GM19467 (cell line): ENCODE measurements at regions not wholly inside any gene's neighbourhood (a gene's known extent, or its start where the extent isn't known, plus 50 kb on each side); places are given as distances from the start of the nearest gene placed in this dataset.

Experiments
- ATAC-seq: cut with Tn5 transposase; IDR thresholded peaks from one replicate; pipeline ENCODE4 v1.9.1; 2021; ENCODE audit warnings: mild to moderate bottlenecking, moderate library complexity; ENCODE audit not compliant: unreplicated experiment

DNA sequence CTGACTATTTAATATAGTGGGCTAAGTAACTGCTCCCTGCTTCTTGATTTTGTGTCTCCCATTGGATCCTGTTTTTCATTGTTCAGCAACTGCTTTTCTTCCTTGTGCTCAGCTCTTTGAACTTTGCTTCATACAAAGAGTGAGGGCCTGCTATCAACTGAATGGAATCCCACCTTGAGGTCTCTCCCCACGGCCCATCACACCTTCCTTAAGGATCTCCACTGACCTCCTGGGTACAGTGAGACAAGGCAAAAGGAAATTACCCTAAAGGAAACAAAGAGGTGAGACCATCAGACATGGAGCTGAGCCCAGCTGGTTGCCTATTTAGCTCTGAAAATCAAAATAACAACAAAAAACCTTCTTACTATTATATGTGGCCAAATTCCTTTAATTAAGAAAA lies 91.3 kb upstream of the RPL34 start:
- no peak for ATAC-seq

DNA sequence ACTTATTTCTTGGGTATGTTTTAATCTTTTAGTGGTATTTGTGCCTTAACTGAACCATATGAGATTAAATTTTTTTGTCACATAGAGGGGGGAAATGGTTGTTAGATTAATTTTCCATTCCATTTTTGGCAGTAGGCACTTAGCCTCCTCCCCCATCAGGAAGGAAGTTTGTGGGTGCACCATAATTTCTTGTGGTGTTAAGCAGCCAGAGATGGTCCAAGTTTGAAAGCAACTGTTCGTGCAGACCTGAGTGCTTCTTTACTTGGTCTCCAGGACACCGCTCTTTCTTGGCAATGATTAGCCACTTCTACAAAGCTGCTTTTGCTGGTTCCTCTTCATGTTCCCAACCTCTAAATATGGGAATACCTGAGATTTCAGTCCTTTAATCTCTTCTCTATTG lies 92.7 kb upstream of the RPL34 start:
- no peak for ATAC-seq

DNA sequence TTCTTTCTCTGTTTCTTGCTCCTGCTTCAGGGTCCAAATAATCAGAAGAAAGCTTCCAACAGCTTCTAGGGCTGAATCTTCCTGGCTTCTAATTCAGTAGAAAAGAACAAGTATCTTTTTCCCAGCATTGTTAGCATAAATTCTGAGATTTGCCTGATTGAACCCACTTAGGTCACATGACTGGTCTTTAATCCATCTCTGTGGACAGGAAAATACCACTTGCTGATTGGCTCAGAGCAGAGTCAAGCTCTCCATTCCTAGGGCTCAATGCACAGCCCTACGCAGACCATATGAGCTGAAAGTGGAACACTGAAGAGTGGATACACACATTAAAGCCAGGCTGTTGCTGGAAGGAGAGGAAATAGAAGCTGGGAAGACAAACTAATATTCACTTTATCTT lies 99.6 kb upstream of the RPL34 start:
- no peak for ATAC-seq

DNA sequence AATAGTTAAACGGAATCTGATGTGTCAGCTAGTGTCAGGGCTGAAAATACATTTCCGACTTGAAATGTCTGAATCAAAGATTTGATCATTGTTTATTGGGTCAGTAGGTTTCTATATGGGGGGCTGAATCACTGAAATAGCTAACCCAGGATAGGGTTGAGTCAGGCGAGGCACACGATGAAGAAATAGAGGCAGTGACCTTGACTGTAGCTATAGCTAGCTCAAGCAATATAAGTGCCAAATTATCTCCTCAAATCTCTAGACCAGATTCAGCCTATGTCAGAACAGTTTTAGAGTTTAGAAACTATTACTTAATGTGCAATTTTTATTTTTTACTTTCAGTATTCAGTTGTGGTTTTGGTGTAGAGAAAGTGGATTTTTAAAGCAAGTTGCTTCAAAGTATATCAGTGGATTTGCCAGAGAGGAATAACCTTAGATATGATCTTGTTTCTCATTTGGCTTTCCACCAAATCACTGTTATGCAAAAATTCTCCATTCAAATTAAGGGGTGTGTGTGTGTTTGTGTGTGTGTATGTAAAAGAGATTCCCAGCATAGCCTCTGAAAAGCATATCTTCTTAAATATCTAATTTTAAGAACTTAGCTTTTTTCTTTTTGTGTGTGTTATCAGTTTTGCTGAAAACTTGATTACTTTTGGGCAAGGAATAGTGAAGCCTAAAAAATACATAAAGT lies 100.3 kb upstream of the RPL34 start:
- no peak for ATAC-seq

DNA sequence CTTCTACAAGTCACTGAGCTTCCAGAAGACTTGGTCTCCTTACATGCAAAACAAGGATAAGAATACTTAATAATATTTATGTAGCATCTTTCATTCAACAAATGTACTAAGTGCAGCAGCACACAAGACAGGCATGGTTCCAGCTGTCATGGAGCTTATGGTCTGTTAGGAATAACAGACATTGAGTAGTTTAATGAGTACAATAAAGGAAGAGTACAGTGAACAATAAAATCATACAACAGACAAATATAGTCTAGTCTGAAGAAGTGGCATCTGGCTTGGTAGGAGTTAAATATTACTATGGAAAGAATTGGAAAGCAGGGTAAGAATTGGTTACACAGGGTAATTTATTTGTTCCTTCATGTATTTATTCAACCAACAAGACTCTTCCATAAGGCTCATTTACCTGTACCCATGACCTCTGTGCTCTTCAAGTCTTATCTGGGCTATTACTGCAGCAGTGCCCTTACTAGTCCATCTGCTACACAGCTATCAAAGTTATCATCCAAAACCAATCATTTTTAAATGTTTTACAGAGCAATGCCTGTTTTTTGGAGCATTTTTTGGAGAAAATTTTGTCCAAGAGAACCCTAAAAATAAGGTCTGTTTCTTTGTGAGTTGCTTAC lies 101.1 kb upstream of the RPL34 start:
- no peak for ATAC-seq

DNA sequence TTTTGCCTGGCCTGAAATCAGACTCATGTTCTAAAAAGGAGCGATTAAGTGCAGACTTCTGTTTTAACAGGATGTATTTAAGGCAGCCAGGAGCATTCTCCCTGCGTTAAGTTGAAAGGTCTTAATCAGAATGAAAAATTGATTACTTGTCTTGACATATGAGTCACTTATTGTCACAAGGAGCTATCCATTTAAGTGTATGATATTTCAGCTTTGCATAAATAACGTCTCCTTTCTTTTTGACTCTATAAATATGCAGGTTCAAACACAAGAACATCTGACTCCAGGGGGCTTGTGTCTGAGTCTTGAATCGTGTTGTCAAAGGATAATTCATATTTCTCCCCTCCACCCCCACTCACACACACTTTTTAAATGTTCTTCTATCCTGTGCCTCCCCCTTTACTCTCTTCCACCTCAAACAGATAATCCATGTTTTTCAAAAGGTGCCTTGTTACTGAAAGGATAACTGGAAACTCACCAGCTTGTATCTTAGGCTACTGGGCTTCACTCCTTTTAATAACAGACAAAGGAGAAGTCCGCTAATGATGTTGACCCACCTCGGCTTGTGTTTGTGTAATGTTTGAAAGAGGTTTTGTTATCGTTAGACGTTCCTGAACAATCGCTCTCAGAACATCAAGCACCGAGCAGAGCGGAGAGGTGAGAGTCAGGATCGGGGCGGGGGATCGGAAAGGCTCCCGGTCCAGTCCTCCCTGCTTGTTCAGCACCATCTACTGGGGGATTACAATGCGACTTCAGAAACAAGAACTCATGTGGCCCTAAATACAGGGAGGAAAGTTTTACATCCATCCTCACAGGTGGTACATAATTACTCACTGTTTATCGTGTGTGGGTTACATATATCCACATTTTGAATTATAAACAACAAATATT lies 107.5 kb upstream of the RPL34 start:
- no peak for ATAC-seq

DNA sequence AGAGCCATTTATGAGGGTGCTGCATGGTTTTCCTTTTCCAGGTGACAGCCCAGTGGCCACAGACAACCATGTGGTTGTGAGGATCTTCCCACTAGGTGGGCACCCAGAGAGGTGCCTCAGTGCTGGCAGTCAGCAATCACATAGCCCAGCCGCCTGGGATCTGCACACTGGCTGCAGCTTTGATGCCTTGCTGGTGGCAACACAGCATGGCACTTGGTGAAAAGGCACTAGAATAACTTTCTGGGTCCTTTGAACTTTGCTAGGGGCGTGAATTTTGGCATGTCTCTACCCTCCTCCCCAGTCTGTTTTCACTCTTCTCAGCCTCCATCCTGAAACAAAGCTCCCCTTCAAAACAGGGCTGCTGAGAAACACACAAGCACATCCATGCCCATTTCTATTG lies 108.8 kb upstream of the RPL34 start:
- ATAC-seq: no peak

DNA sequence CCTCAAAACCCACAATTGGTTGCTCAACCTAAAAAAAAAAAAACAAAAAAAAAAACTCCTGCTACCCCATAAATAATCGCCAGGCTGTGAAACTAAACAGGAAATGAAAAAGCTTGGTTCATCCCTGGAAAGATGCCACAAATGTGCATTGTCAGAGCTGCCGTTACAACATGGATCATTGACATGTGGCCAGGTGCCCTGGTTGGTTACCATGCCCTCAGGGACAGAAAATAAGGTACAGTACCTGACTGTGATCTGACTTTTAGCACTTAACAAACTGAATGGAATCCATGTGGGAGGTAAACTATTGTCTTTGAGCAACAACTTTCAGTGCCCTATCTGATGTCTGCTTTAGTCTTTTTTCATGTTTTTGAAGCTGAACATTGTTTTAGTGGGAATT lies 118.0 kb upstream of the RPL34 start:
- no peak for ATAC-seq

DNA sequence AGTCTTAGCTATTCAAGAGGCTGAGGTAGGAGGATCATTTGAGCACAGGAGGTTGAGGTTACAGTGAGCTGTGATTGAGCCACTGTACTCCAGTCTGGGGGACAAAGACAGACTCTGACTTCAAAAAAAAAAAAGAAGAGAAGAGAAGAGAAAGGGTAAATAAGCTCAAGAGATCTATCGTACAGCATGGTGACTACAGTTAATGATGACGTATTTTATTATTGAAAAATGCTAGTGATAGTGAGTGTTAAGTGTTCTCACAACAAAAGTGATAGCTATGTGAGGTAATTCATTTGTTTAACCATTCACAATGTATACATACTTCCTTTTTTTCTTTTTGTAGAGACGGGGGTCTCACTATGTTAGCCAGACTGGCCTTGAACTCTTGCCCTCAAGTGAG lies 121.5 kb upstream of the RPL34 start:
- no peak for ATAC-seq

DNA sequence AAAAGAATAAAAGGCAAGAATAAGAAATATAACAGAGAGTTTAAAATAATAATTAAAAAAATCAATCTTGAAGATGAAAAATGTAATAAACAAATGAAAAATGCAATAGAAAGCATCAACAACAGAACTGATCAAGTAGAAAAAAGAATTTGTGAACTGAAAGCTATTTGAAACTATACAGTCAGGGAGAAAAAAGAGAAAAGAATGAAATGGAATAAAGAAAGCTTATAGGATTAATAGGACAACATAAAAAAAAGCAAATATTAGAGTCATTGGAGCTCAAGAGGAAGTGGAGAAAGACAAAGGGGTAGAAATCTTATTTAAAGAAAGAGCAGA lies 126.8 kb upstream of the RPL34 start:
- no peak for ATAC-seq

DNA sequence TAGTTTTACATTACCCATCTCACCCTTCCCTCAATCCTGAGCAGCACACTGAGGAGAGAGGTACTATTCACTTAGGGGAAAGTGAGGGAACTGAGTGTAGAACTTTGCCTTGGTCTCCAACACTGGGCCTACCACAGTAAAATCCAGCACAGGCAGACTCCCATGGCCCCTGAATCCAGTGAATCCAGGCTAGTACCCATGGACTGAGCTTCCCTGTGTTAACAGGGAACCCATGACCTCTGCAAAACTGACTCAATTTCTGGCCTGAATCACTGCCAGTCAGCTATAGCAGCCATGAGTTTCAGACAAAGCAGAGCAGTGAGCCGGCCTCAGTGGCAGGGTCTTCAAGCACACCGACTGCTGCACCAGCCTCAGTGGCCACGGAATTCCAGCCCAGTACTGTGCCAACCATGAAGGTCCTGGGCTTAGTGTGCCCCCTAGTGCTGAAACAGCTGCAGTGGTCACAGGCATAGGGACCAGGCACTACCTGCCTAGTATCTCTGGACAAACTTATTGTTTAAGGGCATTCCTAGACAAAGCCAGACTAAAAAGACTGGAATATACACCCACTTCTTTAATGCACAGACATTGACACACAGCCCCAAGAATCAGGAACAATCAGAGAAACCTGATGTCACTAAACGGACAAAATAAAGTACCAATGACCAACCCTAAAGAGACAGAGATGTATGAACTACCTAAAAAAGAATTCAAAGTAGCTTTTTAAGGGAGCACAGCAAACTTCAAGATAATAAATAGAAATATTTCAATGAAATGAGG lies 127.4 kb upstream of the RPL34 start:
- peak; percentile 76 for ATAC-seq

DNA sequence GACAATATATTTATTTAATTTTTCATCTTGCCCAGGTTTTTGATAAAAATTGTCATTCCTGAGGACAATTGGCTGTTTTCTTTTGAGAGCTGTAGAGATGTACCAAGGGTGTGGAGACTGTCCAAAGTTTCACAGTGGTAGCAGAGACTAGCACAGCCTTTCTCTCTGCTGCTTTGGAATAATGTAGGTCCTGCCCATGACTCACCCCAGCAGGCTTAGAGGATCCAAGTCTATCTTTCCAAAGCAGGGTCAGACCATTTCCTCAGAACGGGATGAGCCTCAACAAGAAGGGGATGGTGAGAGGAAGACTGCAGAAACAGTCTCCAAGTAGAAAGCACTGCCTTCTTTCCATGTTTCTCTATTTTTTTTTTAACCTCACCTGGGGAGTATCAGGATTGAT lies 131.5 kb upstream of the RPL34 start:
- no peak for ATAC-seq

DNA sequence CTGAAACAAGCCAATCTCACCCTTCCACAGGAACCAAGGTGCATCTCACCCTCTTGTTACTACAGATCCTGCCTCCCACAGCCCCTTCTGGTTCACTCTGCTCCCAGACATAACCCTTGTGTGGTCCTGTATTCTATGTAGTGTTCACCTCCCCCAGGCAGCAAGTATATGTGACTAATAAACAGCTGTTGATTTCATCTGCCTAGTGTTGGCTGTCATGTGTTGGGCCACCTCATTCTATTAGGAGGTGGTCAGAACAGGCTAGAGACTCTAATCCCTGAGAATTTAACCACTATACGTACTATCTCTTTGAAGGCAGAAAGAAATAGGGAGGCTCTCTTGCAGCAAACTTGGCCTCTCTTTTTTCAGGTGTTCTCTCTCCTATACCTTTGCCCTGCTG lies 134.3 kb upstream of the RPL34 start:
- no peak for ATAC-seq

DNA sequence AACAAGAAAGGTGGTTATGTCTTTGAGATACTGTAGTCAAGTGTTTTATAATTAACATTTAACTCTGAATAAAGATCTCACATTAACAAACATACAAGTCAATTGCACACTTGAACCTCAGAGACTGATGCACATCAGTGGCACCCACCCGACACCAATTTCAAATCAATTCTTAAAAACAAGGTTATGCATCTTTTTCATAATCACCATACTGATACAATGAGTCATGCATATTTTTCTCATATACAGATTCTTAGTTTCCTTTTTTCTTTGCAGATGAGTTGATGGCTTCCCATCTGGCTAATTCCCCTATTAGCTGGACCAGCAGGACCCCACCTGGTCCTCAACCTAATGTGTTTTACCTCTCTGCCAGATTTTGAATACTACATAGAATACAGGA lies 136.2 kb upstream of the RPL34 start:
- no peak for ATAC-seq

DNA sequence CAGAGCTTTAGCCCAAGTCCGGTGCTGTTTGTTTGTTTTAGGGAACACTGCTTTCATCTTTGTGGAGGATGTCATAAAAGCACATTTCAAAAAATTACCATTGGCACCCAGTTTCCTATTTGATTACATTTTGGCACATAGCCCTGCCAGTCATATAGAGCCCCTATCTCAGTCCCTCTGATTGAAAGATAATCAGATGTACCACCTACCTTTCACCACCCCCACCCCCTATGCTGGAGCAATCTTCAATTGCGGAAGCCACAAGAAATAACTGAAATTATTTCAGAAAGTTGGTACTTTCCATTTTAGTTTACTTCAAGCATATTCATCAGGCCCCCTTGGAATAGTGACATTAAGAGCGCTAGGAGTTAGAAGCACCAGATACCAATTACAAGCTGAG lies 136.7 kb upstream of the RPL34 start:
- no peak for ATAC-seq

DNA sequence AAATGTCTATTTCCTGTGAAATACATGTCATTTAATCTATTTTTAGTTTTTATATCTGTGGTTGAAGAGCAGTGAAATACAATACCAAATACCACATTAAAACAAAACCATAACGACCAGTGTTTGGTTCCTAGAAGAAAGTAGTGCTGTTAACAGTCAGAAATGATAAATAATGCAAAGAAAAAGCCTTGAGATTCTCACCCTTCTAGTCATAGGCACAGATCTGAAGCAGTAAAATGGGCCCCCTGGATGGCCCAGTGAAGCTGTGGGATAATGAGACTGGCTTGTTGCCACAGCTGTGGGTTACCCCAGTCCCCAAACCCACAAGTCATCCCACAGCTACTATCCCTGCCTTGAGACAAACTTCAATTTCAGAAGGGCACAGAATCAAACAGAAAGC lies 137.3 kb upstream of the RPL34 start:
- no peak for ATAC-seq

DNA sequence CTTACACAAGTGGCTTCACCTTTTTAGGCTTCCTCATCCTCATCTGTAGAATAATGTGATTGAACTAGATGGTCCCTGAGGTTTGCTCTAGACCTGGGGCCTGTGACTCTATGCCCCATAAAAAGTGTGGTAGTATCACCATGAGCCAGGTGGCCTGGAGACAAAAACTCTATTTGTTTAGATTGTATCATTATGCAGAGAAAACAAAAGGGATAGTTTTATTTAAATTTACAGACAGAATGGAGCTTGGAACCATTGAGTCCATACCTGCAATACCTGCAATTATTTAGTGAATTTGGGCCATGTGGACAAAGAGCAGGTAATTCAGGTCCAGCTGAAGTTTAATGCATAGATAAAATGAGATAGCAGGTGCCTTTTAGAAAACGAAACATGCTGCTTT lies 139.5 kb upstream of the RPL34 start:
- no peak for ATAC-seq

DNA sequence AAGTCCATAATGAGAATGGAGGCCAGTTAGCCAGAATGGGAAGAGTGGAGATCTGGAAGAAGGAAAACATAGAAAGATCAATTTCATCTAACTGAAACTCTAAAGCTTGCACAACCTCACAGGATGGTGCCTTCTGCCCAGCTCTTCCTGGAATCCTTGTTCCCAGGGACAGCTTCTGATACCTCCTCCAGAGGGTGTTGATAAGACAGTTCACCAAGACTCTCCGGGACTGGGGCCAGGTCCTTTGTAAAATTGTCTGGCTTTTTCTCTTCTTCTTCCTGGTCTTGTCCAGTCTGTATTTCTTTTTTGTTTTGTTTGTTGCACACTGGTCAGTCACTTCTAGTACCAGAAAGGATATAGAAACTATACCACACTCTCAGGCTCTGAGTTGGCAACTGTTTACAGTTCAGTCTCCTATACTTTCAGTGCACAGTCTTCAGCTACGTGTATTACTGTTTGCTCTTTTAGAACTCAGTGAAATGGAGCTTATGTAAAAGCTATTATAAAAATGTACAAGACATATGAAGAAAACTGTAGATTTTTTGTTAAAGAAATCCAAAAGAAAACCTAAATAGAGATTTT lies 142.8 kb upstream of the RPL34 start:
- ATAC-seq: no peak

DNA sequence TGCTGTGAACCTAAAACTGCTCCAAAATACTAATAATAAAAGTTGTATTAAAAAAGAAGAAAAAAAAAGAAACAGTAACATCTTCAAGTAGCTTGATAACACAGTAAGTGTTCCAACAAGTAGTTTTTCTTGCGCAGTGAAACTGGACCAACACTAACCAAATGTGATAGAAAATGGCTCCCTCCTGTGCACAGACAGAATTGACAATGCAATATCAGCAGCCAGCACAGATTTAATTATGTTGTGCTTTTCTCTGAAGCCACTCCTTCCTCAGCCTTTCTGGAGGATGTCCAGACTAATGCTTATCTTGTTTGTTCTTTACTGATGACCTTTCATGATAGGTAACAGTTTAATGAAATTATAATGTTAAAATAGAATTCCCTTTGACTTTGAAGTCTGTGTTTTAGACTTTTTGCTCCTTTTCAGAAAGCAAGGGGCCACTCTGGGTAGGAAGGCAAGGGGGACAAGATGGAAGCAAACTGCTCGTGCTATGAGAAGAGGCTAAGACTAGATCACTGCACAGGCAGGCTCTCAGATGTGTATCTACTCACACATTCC lies 147.1 kb upstream of the RPL34 start:
- no peak for ATAC-seq

DNA sequence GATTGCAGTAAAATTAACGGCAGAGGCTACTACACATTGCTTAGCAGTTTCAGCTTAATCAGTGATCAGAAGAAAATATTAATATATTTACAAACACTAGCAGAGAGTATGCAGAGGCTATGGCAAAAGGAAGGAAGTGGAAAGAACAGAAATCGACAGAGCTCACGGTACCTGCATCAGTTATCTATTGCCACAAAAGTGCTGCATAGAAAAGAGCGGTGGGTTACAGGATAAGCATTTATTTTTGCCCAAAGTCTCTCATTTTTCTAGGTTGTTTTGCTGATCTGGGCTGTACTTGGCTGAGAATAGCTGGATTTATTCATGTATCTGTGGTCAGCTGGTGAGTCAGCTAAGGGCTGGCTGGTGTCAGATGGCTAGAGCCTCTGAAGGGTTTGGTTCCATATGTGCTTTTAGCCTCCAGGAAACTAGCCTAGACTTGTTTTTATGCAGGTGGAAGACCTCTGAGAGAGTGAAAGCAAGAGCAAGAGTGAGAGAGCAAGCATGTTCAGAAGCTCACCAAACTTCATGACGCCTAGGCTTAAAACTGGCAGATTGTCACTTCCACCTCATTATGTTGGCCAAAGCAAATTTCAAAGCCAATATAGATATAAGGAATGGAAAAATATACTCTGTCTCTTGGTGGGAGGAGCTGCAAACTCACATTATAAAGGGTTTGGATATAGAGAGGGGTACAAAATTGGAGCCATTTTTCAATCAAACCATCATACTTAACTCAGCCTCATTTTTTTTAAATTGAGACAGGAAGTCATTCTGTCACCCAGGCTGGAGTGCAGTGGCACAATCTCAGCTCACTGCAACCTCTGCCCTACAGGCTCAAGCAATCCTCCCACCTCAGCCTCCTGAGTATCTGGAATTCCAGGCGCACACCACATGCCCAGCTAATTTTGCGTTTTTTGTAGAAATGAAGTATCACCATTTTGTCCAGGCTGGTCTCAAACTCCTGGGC lies 153.2 kb upstream of the RPL34 start:
- peak; percentile 94 for ATAC-seq
